HEK293T (cell line): ENCODE measurements at regions not wholly inside any gene's neighbourhood (a gene's known extent, or its start where the extent isn't known, plus 50 kb on each side); places are given as distances from the start of the nearest gene placed in this dataset.

Source experiments
- CTCF ChIA-PET: fragments of 350-600 bp; formaldehyde crosslinking; extraction: SDS; loops from one replicate; lab custom pipeline; 2021; ENCODE audit warnings: antibody characterized with exemption, inconsistent platforms; lab: Yijun Ruan, JAX
- POLR2A ChIA-PET: fragments of 350-600 bp; formaldehyde crosslinking; extraction: SDS; loops from one replicate; lab custom pipeline; 2020; ENCODE audit warnings: antibody characterized with exemption, inconsistent platforms; lab: Yijun Ruan, JAX
- DNase-seq: peaks from one replicate; pipeline ENCODE4 v3.0.0; 2012; ENCODE audit warnings: mixed read lengths; ENCODE audit errors: extremely low spot score
- ARNT ChIP-seq: fragments of 450-650 bp; IDR thresholded peaks from 2 replicates; pipeline ENCODE4 v1.6.1; 2017; ENCODE audit warnings: mild to moderate bottlenecking
- BHLHE40 ChIP-seq: fragments of 450-650 bp; IDR thresholded peaks from 2 replicates; pipeline ENCODE4 v1.6.1; 2016; ENCODE audit warnings: mild to moderate bottlenecking, moderate library complexity, borderline replicate concordance
- CTBP1 ChIP-seq: fragments of 450-650 bp; IDR thresholded peaks from 2 replicates; pipeline ENCODE4 v1.6.1; 2016; ENCODE audit warnings: borderline replicate concordance
- ELF4 ChIP-seq: fragments of 450-650 bp; IDR thresholded peaks from 2 replicates; pipeline ENCODE4 v1.6.1; 2017; ENCODE audit warnings: antibody characterized with exemption
- FOXA1 ChIP-seq: fragments of 450-650 bp; IDR thresholded peaks from 2 replicates; pipeline ENCODE4 v1.6.1; 2016; ENCODE audit warnings: mild to moderate bottlenecking
- FOXK2 ChIP-seq: fragments of 450-650 bp; IDR thresholded peaks from 2 replicates; pipeline ENCODE4 v1.6.1; 2016; ENCODE audit warnings: mild to moderate bottlenecking
- FOXM1 ChIP-seq: fragments of 450-650 bp; IDR thresholded peaks from 2 replicates; pipeline ENCODE4 v1.6.1; 2017; ENCODE audit warnings: mild to moderate bottlenecking, borderline replicate concordance
- HDGF ChIP-seq: fragments of 450-650 bp; IDR thresholded peaks from 2 replicates; pipeline ENCODE4 v1.6.1; 2017; ENCODE audit warnings: antibody characterized with exemption, borderline replicate concordance
- L3MBTL2 ChIP-seq: fragments of 450-650 bp; conservative IDR thresholded peaks from 2 replicates; pipeline ENCODE4 v1.6.1; 2016; ENCODE audit warnings: mild to moderate bottlenecking
- LEF1 ChIP-seq: fragments of 450-650 bp; IDR thresholded peaks from 2 replicates; pipeline ENCODE4 v1.6.1; 2017; ENCODE audit warnings: mild to moderate bottlenecking, borderline replicate concordance
- NFRKB ChIP-seq: fragments of 450-650 bp; IDR thresholded peaks from 2 replicates; pipeline ENCODE4 v1.6.1; 2016; ENCODE audit warnings: mild to moderate bottlenecking, moderate library complexity
- PKNOX1 ChIP-seq: fragments of 450-650 bp; IDR thresholded peaks from 2 replicates; pipeline ENCODE4 v1.6.1; 2016
- SP1 ChIP-seq: fragments of 450-650 bp; IDR thresholded peaks from 2 replicates; pipeline ENCODE4 v1.6.1; 2017
- SUZ12 ChIP-seq: fragments of 450-650 bp; IDR thresholded peaks from 2 replicates; pipeline ENCODE4 v1.6.1; 2016; ENCODE audit warnings: mild to moderate bottlenecking
- TARDBP ChIP-seq: fragments of 450-650 bp; IDR thresholded peaks from 2 replicates; pipeline ENCODE4 v1.6.1; 2016
- ZNF384 ChIP-seq: fragments of 450-650 bp; IDR thresholded peaks from 2 replicates; pipeline ENCODE4 v1.6.1; 2016

DNA sequence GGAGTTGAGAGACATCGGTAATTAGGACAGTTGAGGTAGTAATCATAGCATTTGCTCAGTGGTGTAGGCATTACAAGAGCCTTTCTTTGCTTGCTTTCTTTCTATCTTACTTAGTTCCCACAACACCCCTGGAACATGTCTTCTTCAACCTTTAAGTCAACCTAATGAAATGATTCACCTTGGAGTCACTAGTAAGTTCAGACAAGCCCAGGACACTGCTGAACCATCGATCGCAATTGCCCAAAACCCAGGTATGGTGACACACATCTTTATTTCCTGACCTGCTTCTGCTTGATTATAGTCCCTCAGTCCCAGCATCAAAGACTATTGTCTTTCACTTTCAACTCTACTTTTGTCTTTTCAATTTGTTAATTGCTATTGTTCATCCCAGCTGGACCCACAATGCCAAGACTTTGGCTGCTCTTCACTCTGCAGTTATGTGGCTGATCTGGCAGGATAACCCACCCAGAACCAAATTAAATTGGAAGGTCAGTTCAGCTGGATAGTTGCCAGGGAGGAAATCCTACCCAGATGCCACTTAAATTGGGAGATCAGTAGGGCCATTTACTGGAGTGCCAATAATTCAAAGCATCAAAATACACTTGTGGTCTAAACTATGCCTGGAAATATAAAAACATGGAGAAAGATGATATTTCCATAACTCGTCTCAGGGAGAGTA is 272.9 kb downstream of the RWDD3 start:
- ChIA-PET CTCF (no interaction called here), POLR2A (no interaction called here)
- TF ChIP-seq FOXK2, result no peak
- TF ChIP-seq FOXA1, result no peak
- no peak for TF ChIP-seq NFRKB
- TF ChIP-seq PKNOX1, result no peak
- no peak for TF ChIP-seq ZNF384
- no peak for TF ChIP-seq FOXM1
- no peak for TF ChIP-seq ELF4
- TF ChIP-seq CTBP1, result no peak
- no peak for TF ChIP-seq L3MBTL2
- TF ChIP-seq BHLHE40, result no peak
- TF ChIP-seq TARDBP, result no peak
- no peak for TF ChIP-seq SUZ12
- no peak for TF ChIP-seq LEF1
- no peak for TF ChIP-seq SP1
- no peak for TF ChIP-seq HDGF
- TF ChIP-seq ARNT, result no peak
- no peak for DNase-seq

GRCh38 chr1:95509989-95510388 is 276.0 kb downstream of the RWDD3 start:
- CTCF ChIA-PET, result interaction anchor here (0.6 kb wide), 1 partner anchor 719 kb away, joined by 3 read pairs; no protein-coding TSS in a partner anchor

GRCh38 chr1:95512925-95513324 is 278.9 kb downstream of the RWDD3 start:
- CTCF ChIA-PET, result no interaction called here
- POLR2A ChIA-PET, result no interaction called here
- DNase-seq, result no peak
- no peak for TF ChIP-seq BHLHE40
- TF ChIP-seq FOXK2, result no peak
- TF ChIP-seq SUZ12, result no peak
- TF ChIP-seq CTBP1, result no peak
- no peak for TF ChIP-seq ZNF384
- TF ChIP-seq FOXM1, result no peak
- TF ChIP-seq ELF4, result no peak
- TF ChIP-seq LEF1, result no peak
- no peak for TF ChIP-seq NFRKB
- no peak for TF ChIP-seq TARDBP

More at GRCh38 chr1:95509989-95510388, 276.0 kb downstream of the RWDD3 start:
- no peak for DNase-seq
- TF ChIP-seq L3MBTL2 (no peak), PKNOX1 (no peak), TARDBP (no peak), CTBP1 (no peak), SP1 (no peak), ELF4 (no peak), BHLHE40 (no peak), FOXA1 (no peak), NFRKB (no peak), ZNF384 (no peak), FOXK2 (no peak)
- POLR2A ChIA-PET, result no interaction called here

GRCh38 chr1:95517506-95517905 is 283.5 kb downstream of the RWDD3 start:
- ChIA-PET POLR2A (no interaction called here), CTCF (no interaction called here)
- no peak for TF ChIP-seq FOXM1
- no peak for TF ChIP-seq ZNF384
- TF ChIP-seq TARDBP, result no peak
- no peak for TF ChIP-seq BHLHE40
- TF ChIP-seq ARNT, result no peak
- no peak for TF ChIP-seq NFRKB
- TF ChIP-seq ELF4, result no peak
- no peak for DNase-seq

GRCh38 chr1:95518310-95518709 is 284.3 kb downstream of the RWDD3 start:
- DNase-seq, result no peak
- CTCF ChIA-PET, result no interaction called here
- POLR2A ChIA-PET, result no interaction called here
- TF ChIP-seq TARDBP, result no peak
- TF ChIP-seq FOXK2, result no peak
- TF ChIP-seq NFRKB, result no peak
- no peak for TF ChIP-seq BHLHE40
- no peak for TF ChIP-seq FOXA1
- TF ChIP-seq PKNOX1, result no peak
- no peak for TF ChIP-seq ELF4
- TF ChIP-seq SP1, result no peak
- no peak for TF ChIP-seq ZNF384
- TF ChIP-seq LEF1, result no peak
- TF ChIP-seq CTBP1, result no peak
- TF ChIP-seq SUZ12, result no peak

GRCh38 chr1:95520390-95520789 is 286.4 kb downstream of the RWDD3 start:
- TF ChIP-seq HDGF (no peak), SUZ12 (no peak), CTBP1 (no peak), FOXK2 (no peak), L3MBTL2 (no peak), ARNT (no peak), FOXM1 (no peak), FOXA1 (no peak)
- DNase-seq, result no peak
- CTCF ChIA-PET, result no interaction called here
- POLR2A ChIA-PET, result no interaction called here
